RWPE1 (cell line): ENCODE measurements at regions not wholly inside any gene's neighbourhood (a gene's known extent, or its start where the extent isn't known, plus 50 kb on each side); places are given as distances from the start of the nearest gene placed in this dataset.

Experiments used
- CTCF ChIA-PET: fragments of 350-600 bp; sonication (Branson Sonifier 250); formaldehyde crosslinking; extraction: SDS; loops from one replicate; lab custom pipeline; 2021; lab: Yijun Ruan, JAX
- POLR2A ChIA-PET: fragments of 400-600 bp; formaldehyde crosslinking; extraction: SDS; loops from one replicate; lab custom pipeline; 2020; ENCODE audit warnings: antibody characterized with exemption; ENCODE audit not compliant: low non-redundant PET; lab: Yijun Ruan, JAX
- DNase-seq: peaks from one replicate; pipeline ENCODE4 v3.0.0; 2012; ENCODE audit warnings: low spot score
- H3K27ac ChIP-seq: fragments of 450-650 bp; 2 replicates; pipeline ENCODE4 v1.5.1; 2017
- CTCF ChIP-seq: fragments of 450-650 bp; conservative IDR thresholded peaks from 2 replicates; pipeline ENCODE4 v1.5.1; 2017; ENCODE audit warnings: low read depth, mild to moderate bottlenecking

- no peak overlapping the region for H3K27ac ChIP-seq
- CTCF ChIA-PET: no interaction called here
- DNase-seq: no peak
- no peak for TF ChIP-seq CTCF
- POLR2A ChIA-PET: no interaction called here
Measured at GRCh38 chr6:4268171-4268570, 132.8 kb upstream of the ECI2 start.

- ChIA-PET CTCF (no interaction called here), POLR2A (no interaction called here)
- no peak overlapping the region for H3K27ac ChIP-seq
- no peak for DNase-seq
- no peak for TF ChIP-seq CTCF
Measured at GRCh38 chr6:4265740-4266139, 130.4 kb upstream of the ECI2 start.

GRCh38 chr6:4264601-4265000 lies 129.2 kb upstream of the ECI2 start:
- ChIA-PET CTCF (interaction anchor here (0.6 to 0.7 kb wide), 2 partner anchors 11 to 131 kb away, joined by 3 to 4 read pairs; no protein-coding TSS in a partner anchor), POLR2A (no interaction called here)
- no peak overlapping the region for H3K27ac ChIP-seq
- TF ChIP-seq CTCF: no peak
- DNase-seq: no peak

GRCh38 chr6:4264081-4264480 lies 128.7 kb upstream of the ECI2 start:
- DNase-seq: peak; percentile 26
- H3K27ac ChIP-seq: no peak overlapping the region
- CTCF ChIA-PET: interaction anchor here (0.6 to 0.7 kb wide), 2 partner anchors 10 to 954 kb away, joined by 3 to 4 read pairs; no protein-coding TSS in a partner anchor
- TF ChIP-seq CTCF: no peak
- POLR2A ChIA-PET: no interaction called here

GRCh38 chr6:4262526-4262925 lies 127.2 kb upstream of the ECI2 start:
- H3K27ac ChIP-seq: no peak overlapping the region
- CTCF ChIA-PET: interaction anchor here (0.6 kb wide), 1 partner anchor 45 kb away, joined by 3 read pairs; no protein-coding TSS in a partner anchor
- DNase-seq: no peak
- POLR2A ChIA-PET: no interaction called here
- no peak for TF ChIP-seq CTCF

- DNase-seq: no peak
- CTCF ChIA-PET: interaction anchor here (1.0 kb wide), 1 partner anchor 22 kb away, joined by 4 read pairs; no protein-coding TSS in a partner anchor
- no peak overlapping the region for H3K27ac ChIP-seq
- no peak for TF ChIP-seq CTCF
- POLR2A ChIA-PET: no interaction called here
Measured at GRCh38 chr6:4259391-4259790, 124.0 kb upstream of the ECI2 start.

GRCh38 chr6:4258733-4259132 lies 123.4 kb upstream of the ECI2 start:
- TF ChIP-seq CTCF: no peak
- no peak for DNase-seq
- ChIA-PET CTCF (interaction anchor here (1.0 kb wide), 1 partner anchor 23 kb away, joined by 4 read pairs; no protein-coding TSS in a partner anchor), POLR2A (no interaction called here)
- H3K27ac ChIP-seq: no peak overlapping the region
